ENCODE measurements at regions not wholly inside any gene's neighbourhood (a gene's known extent, or its start where the extent isn't known, plus 50 kb on each side); places are given as distances from the start of the nearest gene placed in this dataset.

DNA sequence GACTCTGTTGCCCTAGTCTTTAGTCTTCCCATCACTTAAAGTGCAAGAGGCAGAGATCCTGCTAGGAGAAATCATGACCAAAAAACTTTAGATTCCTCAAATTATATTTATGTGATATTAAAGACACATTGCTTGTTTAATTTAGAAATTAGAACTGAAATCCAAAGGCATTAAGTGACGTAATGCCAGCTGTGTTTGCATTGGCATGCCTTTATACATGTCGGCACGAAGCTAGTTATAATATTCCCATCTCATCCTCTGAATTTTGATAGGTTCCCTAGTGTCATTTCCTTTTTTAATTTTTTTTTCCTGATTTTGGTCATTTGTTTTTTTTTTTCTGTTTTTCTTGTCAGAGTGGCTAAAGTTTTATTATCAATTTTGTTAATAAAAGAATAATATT is 203.5 kb upstream of the ZBTB20 start:
- ChIA-PET CTCF (interaction anchor here (2.2 kb wide), 1 partner anchor 13 kb away, joined by 4 read pairs; no protein-coding TSS in a partner anchor), POLR2A (no interaction called here)
- WGBS (ENCODE audit: missing lambda C conversion rate), result 76% methylated on average over 3 of the region's 3 CpGs
- H3K4me3 ChIP-seq, result no peak overlapping the region
- TF ChIP-seq POLR2A (IDR thresholded peaks at IDR 0.05; ENCODE audit: low read length) (no peak), EHMT2 (IDR thresholded peaks at IDR 0.05; ENCODE audit: low read depth) (no peak), SMC3 (IDR thresholded peaks at IDR 0.05) (no peak), ZNF302 (CRISPR knock-in tag; IDR thresholded peaks at IDR 0.05) (no peak), RAD21 (conservative IDR thresholded peaks at IDR 0.05 in 1 of 2, IDR thresholded peaks at IDR 0.05 in 1 of 2) (no peak), ESRRA (IDR thresholded peaks at IDR 0.05; ENCODE audit: borderline replicate concordance, low read length) (no peak), CHD2 (IDR thresholded peaks at IDR 0.05; ENCODE audit: low read length, partially characterized antibody) (no peak)
- TF ChIP-seq, protein P1, sequence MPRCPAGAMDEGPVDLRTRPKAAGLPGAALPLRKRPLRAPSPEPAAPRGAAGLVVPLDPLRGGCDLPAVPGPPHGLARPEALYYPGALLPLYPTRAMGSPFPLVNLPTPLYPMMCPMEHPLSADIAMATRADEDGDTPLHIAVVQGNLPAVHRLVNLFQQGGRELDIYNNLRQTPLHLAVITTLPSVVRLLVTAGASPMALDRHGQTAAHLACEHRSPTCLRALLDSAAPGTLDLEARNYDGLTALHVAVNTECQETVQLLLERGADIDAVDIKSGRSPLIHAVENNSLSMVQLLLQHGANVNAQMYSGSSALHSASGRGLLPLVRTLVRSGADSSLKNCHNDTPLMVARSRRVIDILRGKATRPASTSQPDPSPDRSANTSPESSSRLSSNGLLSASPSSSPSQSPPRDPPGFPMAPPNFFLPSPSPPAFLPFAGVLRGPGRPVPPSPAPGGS (IDR thresholded peaks at IDR 0.05), result no peak
- no peak overlapping the region for H3K4me2 ChIP-seq
- H3K9me3 ChIP-seq, result no peaks in the 10 kb centered on the region
- no peak for DNase-seq (ENCODE audit: low read depth in 1 of 2, low spot score in 1 of 2)
- ATAC-seq, result no peak
- no peaks in the 10 kb centered on the region for H3K4me1 ChIP-seq
- FAIRE-seq, result no peak
- no peak overlapping the region for H3K27ac ChIP-seq

DNA sequence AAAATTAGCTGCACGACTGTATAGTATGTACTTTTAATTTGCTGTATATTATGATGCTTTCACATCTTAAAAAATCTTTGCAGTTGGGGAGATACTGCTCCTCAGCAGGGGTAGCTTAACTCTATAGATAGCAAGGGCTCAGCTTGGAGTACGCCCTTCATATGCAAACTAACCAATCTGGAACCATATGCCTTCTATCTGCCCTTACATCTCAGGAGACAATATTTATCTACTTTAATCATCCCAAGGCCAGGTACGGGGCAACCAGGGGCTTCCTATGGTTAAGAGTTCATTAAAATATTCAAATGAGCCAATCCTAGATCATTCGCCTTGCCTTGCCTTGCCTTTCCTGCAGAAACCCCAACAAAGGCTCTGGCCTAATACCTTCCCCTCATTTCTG is 204.1 kb upstream of the ZBTB20 start:
- 62% methylated on average over 4 of the region's 4 CpGs for WGBS (ENCODE audit: missing lambda C conversion rate)
- FAIRE-seq (no peak), ATAC-seq (no peak), DNase-seq (ENCODE audit: low read depth in 1 of 2, low spot score in 1 of 2) (no peak)
- Histone ChIP-seq H3K9me3 (no peaks in the 10 kb centered on the region), H3K27ac (no peak overlapping the region), H3K4me3 (no peak overlapping the region), H3K4me1 (no peaks in the 10 kb centered on the region), H3K4me2 (no peak overlapping the region)
- TF ChIP-seq MAZ (IDR thresholded peaks at IDR 0.05; ENCODE audit: borderline replicate concordance, low read depth, low read length) (no peak), CHD4 (IDR thresholded peaks at IDR 0.05; ENCODE audit: borderline replicate concordance) (no peak), JUN (IDR thresholded peaks at IDR 0.05) (no peak)
- TF ChIP-seq, protein P2, sequence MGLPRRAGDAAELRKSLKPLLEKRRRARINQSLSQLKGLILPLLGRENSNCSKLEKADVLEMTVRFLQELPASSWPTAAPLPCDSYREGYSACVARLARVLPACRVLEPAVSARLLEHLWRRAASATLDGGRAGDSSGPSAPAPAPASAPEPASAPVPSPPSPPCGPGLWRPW (IDR thresholded peaks at IDR 0.05), result no peak
- POLR2A ChIA-PET, result no interaction called here
- CTCF ChIA-PET, result no interaction called here

DNA sequence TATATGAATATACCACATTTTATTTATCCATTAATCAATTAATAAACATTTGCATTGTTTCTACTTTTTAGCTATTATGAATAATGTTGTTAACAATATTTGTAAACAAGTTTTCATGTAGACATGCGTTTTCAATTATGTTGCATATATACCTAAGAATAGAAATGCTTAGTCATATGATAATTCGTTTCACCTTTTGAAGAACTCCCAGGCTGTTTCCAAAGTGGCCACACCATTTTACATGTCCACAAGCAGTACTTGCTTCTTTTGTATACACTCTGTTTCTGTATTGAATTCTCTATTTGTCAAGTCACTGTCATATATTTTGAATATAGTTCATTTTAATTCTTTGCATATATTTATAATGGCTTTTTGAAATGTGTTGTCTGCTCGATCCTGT is 206.9 kb upstream of the ZBTB20 start:
- no peak for DNase-seq (ENCODE audit: low read depth in 1 of 2, low spot score in 1 of 2)
- POLR2A ChIA-PET, result no interaction called here
- CTCF ChIA-PET, result no interaction called here
- FAIRE-seq, result no peak
- H3K4me3 ChIP-seq, result no peak overlapping the region
- TF ChIP-seq, protein P3, sequence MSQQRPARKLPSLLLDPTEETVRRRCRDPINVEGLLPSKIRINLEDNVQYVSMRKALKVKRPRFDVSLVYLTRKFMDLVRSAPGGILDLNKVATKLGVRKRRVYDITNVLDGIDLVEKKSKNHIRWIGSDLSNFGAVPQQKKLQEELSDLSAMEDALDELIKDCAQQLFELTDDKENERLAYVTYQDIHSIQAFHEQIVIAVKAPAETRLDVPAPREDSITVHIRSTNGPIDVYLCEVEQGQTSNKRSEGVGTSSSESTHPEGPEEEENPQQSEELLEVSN (IDR thresholded peaks at IDR 0.05; ENCODE audit: borderline replicate concordance, low read depth), result no peak
- TF ChIP-seq ZNF302 (CRISPR knock-in tag; IDR thresholded peaks at IDR 0.05) (no peak), ZC3H11A (IDR thresholded peaks at IDR 0.05) (no peak), RARB (CRISPR knock-in tag; IDR thresholded peaks at IDR 0.05) (no peak), BHLHE40 (IDR thresholded peaks at IDR 0.05; ENCODE audit: low read depth, low read length) (no peak), ZFP36 (IDR thresholded peaks at IDR 0.05; ENCODE audit: borderline replicate concordance, partially characterized antibody) (no peak), RFX5 (IDR thresholded peaks at IDR 0.05) (no peak), KDM1A (IDR thresholded peaks at IDR 0.05; ENCODE audit: low read depth) (no peak), MAZ (IDR thresholded peaks at IDR 0.05; ENCODE audit: borderline replicate concordance, low read depth, low read length) (no peak), MAFK (IDR thresholded peaks at IDR 0.05; ENCODE audit: partially characterized antibody) (no peak), SREBF2 (IDR thresholded peaks at IDR 0.05) (no peak), ESRRA (IDR thresholded peaks at IDR 0.05; ENCODE audit: borderline replicate concordance, low read length) (no peak), RCOR1 (IDR thresholded peaks at IDR 0.05; ENCODE audit: low read depth, low read length) (no peak), HEYL (CRISPR knock-in tag; IDR thresholded peaks at IDR 0.05) (no peak), FOXS1 (CRISPR knock-in tag; IDR thresholded peaks at IDR 0.05) (no peak)
- TF ChIP-seq, protein P4, sequence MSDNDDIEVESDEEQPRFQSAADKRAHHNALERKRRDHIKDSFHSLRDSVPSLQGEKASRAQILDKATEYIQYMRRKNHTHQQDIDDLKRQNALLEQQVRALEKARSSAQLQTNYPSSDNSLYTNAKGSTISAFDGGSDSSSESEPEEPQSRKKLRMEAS (IDR thresholded peaks at IDR 0.05), result no peak
- TF ChIP-seq, protein P5, sequence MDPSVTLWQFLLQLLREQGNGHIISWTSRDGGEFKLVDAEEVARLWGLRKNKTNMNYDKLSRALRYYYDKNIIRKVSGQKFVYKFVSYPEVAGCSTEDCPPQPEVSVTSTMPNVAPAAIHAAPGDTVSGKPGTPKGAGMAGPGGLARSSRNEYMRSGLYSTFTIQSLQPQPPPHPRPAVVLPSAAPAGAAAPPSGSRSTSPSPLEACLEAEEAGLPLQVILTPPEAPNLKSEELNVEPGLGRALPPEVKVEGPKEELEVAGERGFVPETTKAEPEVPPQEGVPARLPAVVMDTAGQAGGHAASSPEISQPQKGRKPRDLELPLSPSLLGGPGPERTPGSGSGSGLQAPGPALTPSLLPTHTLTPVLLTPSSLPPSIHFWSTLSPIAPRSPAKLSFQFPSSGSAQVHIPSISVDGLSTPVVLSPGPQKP (IDR thresholded peaks at IDR 0.05; ENCODE audit: low read depth, low read length), result no peak
- TF ChIP-seq, protein P6, sequence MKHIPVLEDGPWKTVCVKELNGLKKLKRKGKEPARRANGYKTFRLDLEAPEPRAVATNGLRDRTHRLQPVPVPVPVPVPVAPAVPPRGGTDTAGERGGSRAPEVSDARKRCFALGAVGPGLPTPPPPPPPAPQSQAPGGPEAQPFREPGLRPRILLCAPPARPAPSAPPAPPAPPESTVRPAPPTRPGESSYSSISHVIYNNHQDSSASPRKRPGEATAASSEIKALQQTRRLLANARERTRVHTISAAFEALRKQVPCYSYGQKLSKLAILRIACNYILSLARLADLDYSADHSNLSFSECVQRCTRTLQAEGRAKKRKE (CRISPR knock-in tag; IDR thresholded peaks at IDR 0.05; ENCODE audit: low read depth), result no peak
- ATAC-seq, result no peak
- WGBS (ENCODE audit: missing lambda C conversion rate), result 17% methylated on average over 3 of the region's 3 CpGs
- no peaks in the 10 kb centered on the region for H3K4me1 ChIP-seq
- H3K4me2 ChIP-seq, result no peak overlapping the region
- H3K27ac ChIP-seq, result no peak overlapping the region
- no peaks in the 10 kb centered on the region for H3K9me3 ChIP-seq

Measured in A549 (cell line).